Nephron (organoid): ENCODE measurements at regions not wholly inside any gene's neighbourhood (a gene's known extent, or its start where the extent isn't known, plus 50 kb on each side); places are given as distances from the start of the nearest gene placed in this dataset.

Experiments used
- H3K27ac Mint-ChIP-seq, 3 experiments: 2 replicates each; pipeline ENCODE4 v1.8.0; 2020; ENCODE audit warnings: mixed read lengths in 3 of 3, mild to moderate bottlenecking in 2 of 3, moderate library complexity in 1 of 3
- H3K27me3 Mint-ChIP-seq: 2 replicates; pipeline ENCODE4 v1.8.0; 2021; ENCODE audit warnings: low read depth, mild to moderate bottlenecking, moderate library complexity, mixed read lengths
- H3K36me3 Mint-ChIP-seq: 2 replicates; pipeline ENCODE4 v1.8.0; 2020; ENCODE audit warnings: low read depth, mixed read lengths
- H3K4me1 Mint-ChIP-seq: 2 replicates; pipeline ENCODE4 v1.8.0; 2020; ENCODE audit warnings: mixed read lengths
- H3K4me3 Mint-ChIP-seq, 3 experiments: 2 replicates each; pipeline ENCODE4 v1.8.0; 2020; ENCODE audit warnings: mild to moderate bottlenecking in 3 of 3, mixed read lengths in 3 of 3, moderate library complexity in 2 of 3
- H3K9me3 Mint-ChIP-seq: 2 replicates; pipeline ENCODE4 v1.8.0; 2020; ENCODE audit warnings: mixed read lengths
- CTCF ChIP-seq, 3 experiments: fragments of 200-600 bp; sonication (generic); IDR thresholded peaks; one replicate each; pipeline ENCODE4 v1.5.0; 2021; ENCODE audit warnings: antibody characterized with exemption in 3 of 3; ENCODE audit not compliant: unreplicated experiment in 3 of 3

- H3K4me3 Mint-ChIP-seq: no peak overlapping the region
Measured at GRCh38 chr15:70561885-70562284, 201.5 kb downstream of the UACA start.

GRCh38 chr15:70560617-70561328 lies 202.6 kb downstream of the UACA start:
- Mint-ChIP-seq H3K9me3 (no peaks in the 10 kb centered on the region), H3K36me3 (no peaks in the 10 kb centered on the region), H3K4me1 (peaks cover 6% of the 10 kb centered on the region), H3K4me3 (no peak overlapping the region), H3K27ac (no peak overlapping the region), H3K27me3 (peaks cover 7% of the 10 kb centered on the region)
- TF ChIP-seq CTCF (IDR thresholded peaks at IDR 0.05; ENCODE audit: unreplicated experiment in 3 of 3): no peak

More at GRCh38 chr15:70561885-70562284, 201.5 kb downstream of the UACA start:
- no peak overlapping the region for H3K27ac Mint-ChIP-seq
- H3K9me3 Mint-ChIP-seq: no peaks in the 10 kb centered on the region
- peaks cover 7% of the 10 kb centered on the region for H3K27me3 Mint-ChIP-seq
- H3K4me1 Mint-ChIP-seq: peaks cover 12% of the 10 kb centered on the region
- TF ChIP-seq CTCF (IDR thresholded peaks at IDR 0.05; ENCODE audit: unreplicated experiment in 3 of 3): no peak
- H3K36me3 Mint-ChIP-seq: no peaks in the 10 kb centered on the region

- H3K9me3 Mint-ChIP-seq: no peaks in the 10 kb centered on the region
- H3K36me3 Mint-ChIP-seq: no peaks in the 10 kb centered on the region
- TF ChIP-seq CTCF (IDR thresholded peaks at IDR 0.05; ENCODE audit: unreplicated experiment in 3 of 3): no peak
- no peak overlapping the region for H3K4me3 Mint-ChIP-seq
- peaks cover 4% of the 10 kb centered on the region for H3K4me1 Mint-ChIP-seq
- no peak overlapping the region for H3K27ac Mint-ChIP-seq
- H3K27me3 Mint-ChIP-seq: peaks cover 7% of the 10 kb centered on the region
Measured at GRCh38 chr15:70559265-70560239, 203.8 kb downstream of the UACA start.

- Mint-ChIP-seq H3K27me3 (peaks cover 7% of the 10 kb centered on the region), H3K36me3 (no peaks in the 10 kb centered on the region), H3K4me1 (peaks cover 4% of the 10 kb centered on the region), H3K4me3 (no peak overlapping the region), H3K27ac (no peak overlapping the region), H3K9me3 (no peaks in the 10 kb centered on the region)
- TF ChIP-seq CTCF (IDR thresholded peaks at IDR 0.05; ENCODE audit: unreplicated experiment in 3 of 3): no peak
Measured at GRCh38 chr15:70558406-70559264, 204.7 kb downstream of the UACA start.

GRCh38 chr15:70557521-70558258 lies 205.7 kb downstream of the UACA start:
- no peak for TF ChIP-seq CTCF (IDR thresholded peaks at IDR 0.05; ENCODE audit: unreplicated experiment in 3 of 3)
- H3K4me1 Mint-ChIP-seq: peaks cover 4% of the 10 kb centered on the region
- H3K4me3 Mint-ChIP-seq: no peak overlapping the region
- peaks cover 7% of the 10 kb centered on the region for H3K27me3 Mint-ChIP-seq
- H3K36me3 Mint-ChIP-seq: no peaks in the 10 kb centered on the region
- H3K27ac Mint-ChIP-seq: no peak overlapping the region
- no peaks in the 10 kb centered on the region for H3K9me3 Mint-ChIP-seq
